Stimulated activated CD4-positive, alpha-beta T cell treated with anti-CD3 and anti-CD28 coated beads, Interleukin-4, amount 100 ng/mL, for 48 hours (primary cell): ENCODE measurements at regions not wholly inside any gene's neighbourhood (a gene's known extent, or its start where the extent isn't known, plus 50 kb on each side); places are given as distances from the start of the nearest gene placed in this dataset.

ENCODE experiments used
- DNase-seq, 2 donors: peaks; one replicate each; pipeline ENCODE4 v3.0.0-alpha.2; 2020; ENCODE audit warnings: low read depth in 2 of 2

DNA sequence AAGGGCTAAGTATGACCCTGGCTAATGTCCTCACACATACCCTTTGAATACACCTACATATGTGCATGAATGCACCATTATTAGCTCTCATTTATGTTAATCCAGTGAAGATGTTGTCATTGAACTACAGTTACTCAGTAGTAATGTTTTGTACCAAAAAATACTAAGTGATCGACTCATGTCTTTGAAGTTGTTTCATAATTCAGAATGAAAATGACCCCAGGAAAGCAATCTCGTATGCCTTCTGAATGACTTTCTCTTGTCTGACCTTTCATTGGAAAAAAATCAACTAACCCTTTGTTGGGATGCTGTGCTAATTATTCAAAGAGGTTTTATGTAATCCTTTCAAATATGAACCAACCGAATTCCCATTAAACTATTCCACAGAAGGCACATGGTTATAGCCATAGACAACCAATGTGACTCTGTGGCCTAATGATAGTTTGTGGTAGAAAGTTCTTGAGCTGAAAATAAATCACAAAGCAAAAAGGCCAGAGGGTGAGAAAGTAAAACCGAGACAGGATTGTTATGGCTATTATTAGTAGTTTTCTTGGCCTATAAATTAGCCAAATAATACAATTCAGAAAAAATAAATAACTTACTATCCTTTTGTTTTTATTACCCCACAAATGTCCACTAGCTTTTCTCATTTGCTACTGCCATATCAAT is 86.8 kb upstream of the STARD13 start:
- no peak for DNase-seq

DNA sequence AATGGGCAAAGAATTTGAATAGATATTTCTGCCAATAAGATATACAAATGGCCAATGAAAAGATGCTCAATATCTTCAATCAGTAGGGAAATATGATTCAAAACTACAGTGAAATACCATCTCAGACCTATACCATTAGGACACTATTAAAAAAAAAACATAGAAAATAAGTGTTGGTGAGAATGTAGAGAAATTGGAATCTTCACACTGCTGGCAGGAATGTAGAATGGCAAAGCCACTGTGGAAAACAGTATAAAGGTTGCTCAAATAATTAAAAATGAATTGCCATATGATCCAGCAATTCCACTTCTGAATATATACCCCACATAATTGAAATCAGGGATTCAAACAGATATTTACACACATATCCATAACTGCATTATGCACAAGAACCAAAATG is 88.1 kb upstream of the STARD13 start:
- DNase-seq: no peak

DNA sequence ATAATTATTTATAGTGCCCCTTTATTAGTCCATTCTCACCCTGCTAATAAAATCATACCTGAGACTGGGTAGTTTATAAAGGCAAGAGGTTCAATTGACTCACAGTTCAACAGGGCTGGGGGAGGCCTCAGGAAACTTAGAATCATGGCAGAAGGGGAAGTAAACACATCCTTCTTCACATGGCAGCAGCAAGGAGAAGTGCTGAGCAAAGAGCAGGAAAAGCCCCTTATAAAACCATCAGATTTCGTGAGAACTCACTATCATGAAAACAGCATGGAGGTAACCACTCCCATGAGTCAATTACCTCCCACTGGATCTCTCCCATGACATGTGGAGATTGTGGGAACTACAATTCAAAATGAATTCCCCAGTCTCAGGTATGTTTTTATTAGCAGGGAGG is 89.9 kb upstream of the STARD13 start:
- DNase-seq: no peak

DNA sequence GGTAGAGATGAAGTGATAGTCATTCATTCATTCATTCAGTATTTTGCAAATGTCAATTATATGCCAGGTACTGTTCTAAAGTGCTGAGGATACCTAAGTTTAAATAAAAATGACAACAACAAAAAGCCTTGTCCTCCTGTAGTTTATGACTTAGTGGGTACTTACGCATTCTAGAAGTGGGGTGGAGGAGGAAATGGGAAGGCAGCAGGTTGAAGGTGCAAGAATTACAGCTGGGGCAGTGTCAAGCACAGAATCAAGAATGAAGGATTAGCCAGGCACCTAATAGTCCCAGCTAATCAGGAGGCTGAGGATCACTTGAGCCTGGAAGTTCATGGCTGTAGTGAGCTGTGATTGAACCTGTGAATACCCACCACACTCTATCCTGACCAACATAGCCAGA is 90.7 kb upstream of the STARD13 start:
- DNase-seq: no peak

DNA sequence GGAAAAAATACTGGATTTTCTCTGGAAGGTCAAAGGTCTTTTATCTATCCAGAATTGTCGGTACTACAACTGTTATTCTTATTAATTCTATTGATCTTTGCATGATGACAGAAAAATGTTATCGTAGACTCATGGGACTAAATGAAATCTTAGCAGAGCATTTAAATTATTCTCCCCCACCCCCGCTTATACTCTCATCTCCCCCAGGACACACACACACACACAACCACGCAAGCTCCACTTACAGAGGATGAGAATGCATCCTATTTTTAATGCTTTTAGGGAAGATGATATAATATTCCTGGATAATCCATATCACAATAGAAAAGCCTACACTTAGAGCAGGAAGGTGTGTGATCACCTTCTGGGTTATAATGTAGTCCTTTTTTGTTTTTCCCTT is 91.9 kb upstream of the STARD13 start:
- DNase-seq: no peak

DNA sequence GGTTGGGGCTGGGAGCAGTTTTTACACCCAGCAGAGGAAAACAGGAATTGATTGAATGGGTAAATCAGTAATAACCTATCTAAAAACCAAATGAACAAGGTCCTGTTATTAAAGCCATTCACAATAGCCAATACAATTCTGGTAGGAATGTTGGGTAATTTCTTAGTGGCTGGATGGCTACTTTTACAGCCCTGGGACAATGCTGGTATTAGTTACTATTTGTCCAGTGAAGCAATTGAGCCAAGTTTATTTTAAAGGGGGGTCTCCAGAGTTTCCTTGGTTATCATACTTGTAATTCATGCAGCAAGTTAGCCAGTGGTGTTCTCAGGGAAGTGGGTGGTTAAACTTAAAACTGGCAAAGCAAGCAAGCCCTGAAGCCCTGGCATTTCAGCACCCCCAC is 92.3 kb upstream of the STARD13 start:
- DNase-seq: no peak

DNA sequence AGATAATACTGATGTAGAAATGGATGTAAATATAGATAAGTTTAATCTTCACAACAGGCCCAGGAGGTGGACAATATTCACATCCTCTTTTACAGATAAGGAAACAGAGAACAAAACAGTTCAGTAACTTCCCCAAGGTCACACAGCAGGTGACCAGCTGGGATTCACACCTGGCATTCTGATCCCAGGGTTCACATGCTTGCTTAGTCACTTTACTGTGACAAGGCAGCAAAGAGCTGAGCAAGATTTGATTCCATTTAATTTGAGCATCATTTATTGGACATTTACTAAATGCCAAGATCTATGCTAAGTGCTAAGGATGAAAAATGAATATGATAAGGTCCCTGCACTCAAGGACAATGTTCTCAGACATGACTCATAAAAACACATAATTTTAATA is 94.1 kb upstream of the STARD13 start:
- no peak for DNase-seq

DNA sequence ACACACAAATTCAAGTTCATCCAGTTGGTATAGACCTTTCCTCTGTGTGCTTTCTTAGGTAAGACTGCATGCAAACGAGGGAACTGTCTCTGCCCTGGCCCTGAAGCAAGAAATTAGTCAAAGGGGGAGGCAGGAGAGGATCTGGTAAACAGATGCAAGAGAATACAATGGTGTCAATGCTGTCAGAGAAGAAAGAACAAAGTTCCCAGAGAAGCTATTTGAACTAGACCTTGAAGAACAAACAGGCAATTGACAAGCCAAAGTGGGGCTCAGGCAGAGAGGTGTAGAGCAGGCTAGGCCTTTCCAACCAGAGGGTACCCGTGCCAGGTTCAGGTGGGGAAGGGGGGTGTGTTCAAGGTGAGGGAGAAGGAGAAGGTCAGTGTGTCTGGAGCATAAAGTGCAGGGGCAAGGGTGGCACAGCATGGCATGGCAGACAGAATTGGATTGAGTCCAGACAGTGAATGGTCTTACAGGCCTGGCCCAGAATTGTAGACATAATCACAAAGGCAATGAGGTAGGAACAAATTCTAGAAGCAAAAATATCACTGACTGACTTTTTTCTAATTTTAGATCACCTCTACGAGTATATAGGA is 95.0 kb upstream of the STARD13 start:
- no peak for DNase-seq

DNA sequence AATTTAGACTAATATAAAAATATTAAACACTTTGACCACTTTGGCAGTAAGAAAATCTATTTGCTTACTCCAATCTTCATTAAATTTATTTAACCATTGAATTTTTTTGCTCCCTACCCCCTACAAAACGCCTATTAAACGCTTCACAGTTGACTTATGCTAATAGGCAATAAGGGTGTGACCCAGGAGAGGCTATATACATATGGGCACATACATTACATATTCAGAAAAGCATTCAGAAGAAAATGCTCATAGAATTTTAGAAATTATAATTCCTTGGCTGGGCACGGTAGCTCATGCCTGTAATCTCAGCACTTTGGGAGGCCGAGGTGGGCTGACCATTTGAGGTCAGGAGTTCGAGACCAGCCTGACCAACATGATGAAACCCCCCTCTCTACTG is 95.6 kb upstream of the STARD13 start:
- DNase-seq: no peak

DNA sequence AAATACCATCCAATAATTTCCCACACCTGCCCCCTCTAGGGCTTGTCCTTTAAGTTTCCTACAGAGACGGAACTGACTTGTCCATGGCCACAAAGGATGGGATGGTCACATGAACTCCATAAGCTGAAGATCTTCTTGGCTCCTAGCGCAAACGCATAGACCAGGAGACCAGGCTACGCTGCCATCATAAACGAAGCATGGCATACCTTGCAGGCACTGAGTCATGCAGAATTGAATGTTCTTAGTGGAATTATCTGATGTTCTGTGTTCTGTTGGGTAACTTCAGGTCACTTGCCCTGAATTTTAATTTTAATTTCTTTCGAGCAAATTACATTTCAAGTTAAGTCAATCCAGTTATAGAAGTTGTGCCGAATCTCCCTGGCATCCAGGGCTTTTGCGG is 96.4 kb upstream of the STARD13 start:
- DNase-seq: no peak

DNA sequence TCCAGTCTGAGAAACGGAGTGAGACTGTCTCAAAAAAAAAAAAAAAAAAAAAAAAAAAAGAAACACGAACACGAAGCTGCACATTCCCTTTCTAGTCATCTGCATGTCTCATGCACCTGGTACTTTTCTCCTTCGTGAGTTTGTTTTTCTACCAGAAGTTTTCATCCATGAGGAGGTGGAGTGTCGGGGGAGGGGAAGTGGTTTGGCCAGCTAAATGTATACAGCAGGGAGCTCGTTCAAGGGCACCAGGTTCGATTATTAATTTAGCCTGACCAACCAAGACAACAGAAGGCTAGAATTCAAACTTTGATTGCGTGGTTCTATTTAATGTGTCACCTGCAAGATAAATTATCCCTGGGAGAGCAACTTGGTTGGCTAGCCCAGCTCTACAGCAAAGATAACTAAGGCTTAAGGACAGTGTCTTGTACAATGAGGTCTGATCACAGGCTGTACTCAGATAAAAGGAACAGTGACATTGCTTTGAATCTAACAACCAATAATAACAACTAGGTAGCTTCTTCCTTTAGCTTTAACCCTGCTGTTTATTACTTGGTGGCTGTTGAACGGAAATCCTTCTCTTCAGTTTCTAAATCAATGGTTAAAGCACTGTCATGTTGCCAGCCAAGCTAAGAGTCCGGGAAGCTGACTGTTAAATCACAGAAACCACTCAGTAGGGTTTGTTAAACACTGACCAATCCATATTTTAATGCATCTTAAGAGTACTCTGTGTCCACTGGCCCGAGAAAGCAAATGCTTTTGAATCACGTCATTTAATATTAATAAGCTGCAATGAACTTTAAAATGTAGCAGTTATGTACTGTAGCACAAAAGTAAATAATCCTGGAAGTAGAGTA is 98.4 kb upstream of the STARD13 start:
- DNase-seq: no peak

DNA sequence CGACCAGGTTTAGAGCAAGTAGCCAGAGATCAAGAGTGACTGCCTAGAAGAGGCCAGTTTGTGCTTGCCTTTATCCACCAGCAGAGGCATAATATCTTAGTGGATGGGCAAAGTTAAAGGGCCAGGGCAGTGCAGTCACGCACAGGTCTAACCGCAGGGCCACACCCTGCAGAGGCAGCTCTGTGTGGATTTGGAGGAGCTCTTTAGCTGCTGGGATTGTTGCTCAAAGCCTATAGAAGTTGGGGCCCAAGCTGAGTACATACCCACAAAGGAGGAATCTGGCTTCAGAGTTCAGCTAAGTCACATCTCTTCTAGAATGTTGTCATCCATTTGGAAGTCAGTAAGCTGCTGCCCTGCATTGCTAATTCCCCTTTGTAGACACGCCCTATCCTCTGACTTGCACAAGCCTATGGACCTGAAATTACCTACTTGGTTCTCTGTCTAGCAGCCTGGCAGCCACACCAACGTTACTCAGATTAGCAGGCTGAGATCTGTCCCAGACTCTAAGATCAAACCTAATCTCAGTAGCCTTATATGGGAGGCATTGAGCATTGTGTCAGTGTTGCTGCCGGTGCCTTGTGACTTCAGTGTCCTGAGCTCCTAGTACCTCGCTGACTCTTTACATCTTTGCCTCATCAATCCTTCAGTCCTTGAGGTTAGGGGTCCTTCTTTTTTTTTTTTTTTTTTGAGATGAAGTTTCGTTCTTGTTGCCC is 102.9 kb upstream of the STARD13 start:
- no peak for DNase-seq

DNA sequence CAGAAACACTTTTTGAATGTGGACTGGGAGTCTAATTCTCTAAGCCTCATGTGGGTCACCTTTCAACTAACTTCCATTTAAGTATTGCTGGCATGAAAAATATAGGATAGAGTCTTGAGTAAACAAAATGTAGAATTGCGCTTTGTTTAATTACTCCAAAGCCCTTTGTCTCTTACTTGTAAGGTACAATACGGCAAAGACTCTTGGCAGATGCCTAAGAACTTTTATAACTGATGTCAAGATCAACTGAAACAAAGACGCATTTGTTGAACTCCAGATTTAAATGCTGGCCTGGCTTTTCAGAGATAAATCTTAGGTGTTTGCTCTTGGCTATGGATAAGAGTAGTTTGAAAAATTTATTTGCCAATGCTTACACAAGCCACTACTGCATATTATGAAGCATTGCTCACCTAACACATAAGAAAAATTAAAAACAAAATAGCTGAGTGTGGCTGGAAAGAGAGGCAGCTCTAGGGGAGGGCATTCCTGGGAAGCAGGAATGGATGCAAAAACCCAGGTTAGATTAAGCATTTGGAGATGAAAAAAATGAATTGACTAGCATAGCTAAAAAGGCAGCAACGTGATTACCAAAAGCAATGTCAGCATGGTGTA is 107.3 kb upstream of the STARD13 start:
- no peak for DNase-seq

DNA sequence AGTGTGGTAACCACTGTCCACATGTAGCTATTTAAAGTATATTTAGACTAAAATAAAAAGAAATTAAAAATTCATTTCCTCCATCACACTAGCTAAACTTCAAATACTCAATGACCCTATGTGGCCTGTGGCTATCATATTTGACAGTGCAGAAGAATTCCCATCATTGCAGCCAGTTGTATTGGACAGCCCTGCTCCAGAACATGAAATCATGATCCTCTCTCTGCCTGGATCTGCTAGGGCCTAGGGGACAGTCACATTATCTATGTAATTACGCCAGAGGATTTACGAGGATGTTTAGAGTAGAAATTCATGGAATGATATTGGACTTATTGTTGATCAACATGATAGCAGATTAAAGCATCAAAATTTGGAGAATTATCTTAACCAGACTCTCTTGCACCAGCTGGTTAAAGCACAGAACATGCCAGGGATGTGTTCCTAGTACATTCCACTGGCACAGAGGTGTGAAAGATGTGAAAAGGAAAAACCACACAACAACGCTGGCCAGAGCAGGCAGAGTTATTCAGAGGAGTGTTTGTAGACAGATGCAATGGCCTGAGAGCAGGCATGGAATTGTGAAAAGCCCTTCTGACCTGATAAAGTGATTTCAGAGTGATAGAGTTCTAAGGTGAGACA is 108.9 kb upstream of the STARD13 start:
- DNase-seq: no peak

DNA sequence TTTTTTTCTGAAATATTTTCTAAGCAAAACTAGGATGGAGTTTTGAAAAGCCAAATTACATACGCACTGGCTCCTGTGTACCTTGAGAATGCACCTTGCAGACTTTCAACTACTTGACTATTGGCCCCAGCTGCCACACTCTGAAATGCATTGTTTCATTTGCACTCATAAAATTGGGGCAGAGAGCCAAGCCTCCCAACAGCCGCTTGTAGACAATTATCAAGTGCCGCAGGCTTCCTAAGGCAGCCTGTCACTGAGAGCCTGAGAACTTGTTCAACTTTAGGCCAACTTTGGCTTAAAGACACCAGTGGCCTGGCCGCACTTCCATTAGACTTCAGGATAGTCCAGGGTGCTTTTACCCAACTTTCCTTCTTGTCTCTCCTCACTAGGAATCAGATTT is 115.7 kb upstream of the STARD13 start:
- DNase-seq: no peak

DNA sequence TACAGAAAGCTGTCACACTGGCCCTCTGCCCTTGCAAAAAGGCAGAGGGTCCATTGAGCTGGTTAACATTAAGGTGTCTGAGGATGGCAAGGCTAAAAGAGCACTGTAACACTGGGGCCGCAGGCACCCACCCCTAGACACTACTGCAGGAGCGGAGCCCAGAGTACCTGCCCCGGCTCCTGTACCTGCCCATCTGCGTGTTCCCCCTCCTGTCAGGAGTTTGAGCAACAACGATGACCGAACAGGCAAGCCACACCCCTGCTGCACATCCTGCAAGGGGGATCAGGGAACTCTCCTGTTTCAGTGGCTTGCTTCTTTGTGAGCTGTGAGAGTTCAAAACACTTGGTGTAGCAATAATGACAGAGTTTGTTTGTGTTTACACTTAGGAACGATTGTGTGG is 117.4 kb upstream of the STARD13 start:
- DNase-seq: no peak

DNA sequence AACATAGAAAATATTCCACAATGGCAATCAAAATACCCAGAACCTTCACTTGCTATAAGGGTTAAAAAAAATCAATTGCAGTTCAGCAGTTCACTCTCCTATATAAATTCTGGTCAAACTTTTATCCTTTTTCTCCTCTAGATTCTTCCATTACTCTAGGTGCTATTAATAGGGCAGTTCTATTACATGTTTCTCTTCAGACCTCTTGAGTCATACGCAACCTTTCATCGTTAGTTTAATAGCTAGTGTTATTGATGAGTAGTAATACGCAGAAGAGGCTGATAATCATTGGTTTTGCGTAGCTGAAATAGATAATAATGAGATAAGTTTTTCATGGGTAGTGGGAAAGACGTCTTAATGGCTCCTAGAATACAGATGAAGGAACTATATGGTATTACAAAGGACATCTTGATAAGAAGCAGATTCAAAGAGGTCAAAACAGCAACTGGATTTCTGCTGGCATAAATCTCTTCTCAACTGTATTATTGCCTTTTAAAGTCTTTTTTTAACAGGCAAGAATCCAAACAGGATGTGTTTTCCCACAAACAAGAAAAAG is 118.3 kb upstream of the STARD13 start:
- no peak for DNase-seq

DNA sequence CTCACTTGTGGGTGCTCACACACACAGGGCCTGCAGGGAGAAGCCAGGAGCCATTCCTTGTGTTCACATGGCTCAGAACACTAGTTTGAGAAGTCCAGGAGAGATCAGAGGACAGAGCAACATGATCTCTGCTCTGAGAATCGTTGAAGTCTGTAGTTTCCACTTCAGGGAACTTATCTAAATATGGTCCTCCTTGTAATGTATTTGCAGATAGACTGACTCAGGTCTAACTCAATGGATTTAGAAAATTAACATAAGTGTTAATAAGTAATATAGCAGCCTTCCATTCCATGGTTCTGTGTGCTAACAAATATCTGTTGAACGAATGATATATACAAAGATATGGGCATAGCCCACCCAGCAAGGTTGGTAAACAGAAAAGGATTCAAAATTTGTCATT is 119.8 kb upstream of the STARD13 start:
- no peak for DNase-seq

DNA sequence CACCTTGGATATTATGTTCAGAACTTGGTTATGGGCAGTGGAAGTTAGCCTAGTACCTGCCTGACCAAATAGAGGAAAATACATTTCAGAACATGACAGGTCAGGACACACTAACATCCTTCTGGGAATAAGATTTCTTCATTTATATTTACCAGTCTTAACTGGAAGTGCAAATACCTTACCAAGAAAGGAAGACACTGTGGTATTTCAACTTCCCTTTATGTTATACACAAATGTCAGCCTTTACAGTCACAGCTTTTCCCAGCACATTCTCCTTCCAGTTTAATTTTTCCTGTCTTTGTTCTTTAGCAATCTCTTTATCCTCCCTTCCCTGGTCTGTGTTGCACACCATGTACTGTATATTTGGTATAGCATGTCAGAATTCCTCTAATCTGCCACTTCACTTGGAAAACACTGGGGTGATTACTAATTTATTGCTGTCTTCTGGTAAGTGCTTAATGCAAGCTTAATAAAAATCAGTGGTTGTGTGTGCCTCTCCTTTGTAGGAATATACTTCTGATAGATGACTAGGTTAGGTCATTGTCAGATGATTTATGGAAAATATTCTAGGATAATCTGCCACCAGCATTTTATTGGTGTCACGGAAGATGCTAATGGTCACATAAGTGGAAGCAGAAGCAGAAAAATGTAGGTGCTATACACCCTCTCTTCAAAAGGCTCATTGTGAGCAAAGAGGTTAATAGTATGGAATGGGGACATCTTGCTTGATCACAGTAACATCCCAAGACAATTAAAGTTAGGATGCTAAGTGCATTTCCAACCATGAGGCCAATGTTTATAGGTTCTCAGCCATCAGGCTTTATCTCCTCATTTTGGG is 124.3 kb upstream of the STARD13 start:
- DNase-seq: no peak

DNA sequence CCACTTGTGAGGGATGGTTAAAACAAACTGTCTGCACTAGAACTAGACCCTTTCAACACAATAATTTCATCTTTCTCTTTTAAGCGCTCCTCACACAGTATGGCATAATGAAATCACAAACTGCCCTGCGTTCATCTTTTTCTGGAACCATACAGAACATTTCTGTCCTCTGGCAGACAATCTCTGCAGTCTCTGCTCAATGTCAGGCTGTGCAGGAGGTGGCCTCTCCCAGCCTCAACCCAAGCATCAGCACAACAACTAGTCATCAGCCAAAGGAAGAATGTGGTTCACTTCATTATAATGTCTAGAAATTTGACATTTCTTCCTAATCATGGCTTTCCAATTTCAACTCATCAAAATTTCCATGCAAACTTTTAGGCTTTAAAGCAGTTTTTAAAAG is 125.1 kb upstream of the STARD13 start:
- no peak for DNase-seq
